Right lobe of liver (tissue), 4 donors: ENCODE measurements at regions not wholly inside any gene's neighbourhood (a gene's known extent, or its start where the extent isn't known, plus 50 kb on each side); places are given as distances from the start of the nearest gene placed in this dataset.

Experiments used
- CTCF ChIP-seq, 4 donors: fragments of 200-600 bp in 3 of 4; fragments of 450-650 bp in 1 of 4; IDR thresholded peaks; one replicate each; pipeline versions ENCODE4 v1.5.1 to v1.8.0; 2016 to 2022; ENCODE audit warnings: antibody characterized with exemption in 4 of 4, mild to moderate bottlenecking in 2 of 4
- POLR2A ChIP-seq: fragments of 450-650 bp; IDR thresholded peaks from one replicate; pipeline ENCODE4 v1.6.1; 2017; ENCODE audit warnings: antibody characterized with exemption, mild to moderate bottlenecking
- donor health status: DM: no; HTN: no; CAD: no.
- donor health status: DM: no; HTN: no; CAD: no.
- donor health status: DM: no; HTN: yes; CAD: no.

GRCh38 chrX:41014776-41015360 is 70.4 kb upstream of the USP9X start:
- no peak for TF ChIP-seq CTCF (IDR thresholded peaks at IDR 0.05)
- TF ChIP-seq POLR2A = no peak
